Neural cell (in vitro differentiated cells): ENCODE measurements at regions not wholly inside any gene's neighbourhood (a gene's known extent, or its start where the extent isn't known, plus 50 kb on each side); places are given as distances from the start of the nearest gene placed in this dataset.

Experiments
- EZH2 ChIP-seq: fragments of 200-600, 300-800 bp; shearing (Covaris generic), sonication (generic); IDR thresholded peaks from 2 replicates; pipeline ENCODE4 v1.6.1; 2014; ENCODE audit warnings: antibody characterized with exemption, low read length, borderline replicate concordance, mild to moderate bottlenecking; ENCODE audit not compliant: insufficient read depth, poor library complexity, severe bottlenecking
- TF ChIP-seq, protein P1 (sequence below): fragments of 450-650 bp; IDR thresholded peaks from 2 replicates; pipeline ENCODE4 v1.5.1; 2014; ENCODE audit warnings: antibody characterized with exemption, mild to moderate bottlenecking, moderate library complexity; ENCODE audit not compliant: poor library complexity, severe bottlenecking
- TF ChIP-seq, protein P2 (sequence below): IDR thresholded peaks from 2 replicates; pipeline ENCODE4 v1.6.1; 2012; ENCODE audit warnings: borderline replicate concordance

DNA sequence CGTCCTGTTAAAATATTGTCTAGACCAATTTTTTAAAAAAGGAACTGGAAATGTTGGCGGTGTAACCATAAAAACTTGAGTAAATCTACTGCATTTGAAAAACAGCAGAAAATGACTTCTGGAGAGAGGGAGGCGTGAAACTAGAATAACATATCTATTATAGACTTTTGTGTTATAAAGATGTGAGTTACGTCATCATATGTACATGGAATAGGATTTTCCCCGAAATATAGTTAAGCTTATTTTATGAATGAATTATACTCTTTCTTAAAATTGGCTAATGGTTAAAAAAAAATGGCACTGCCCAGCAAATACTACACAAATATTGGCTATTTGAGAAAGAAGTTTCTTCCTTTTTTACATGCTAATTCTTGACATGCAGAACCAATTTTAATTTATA, 147.1 kb upstream of the TEX13C start:
- TF ChIP-seq, protein P1, sequence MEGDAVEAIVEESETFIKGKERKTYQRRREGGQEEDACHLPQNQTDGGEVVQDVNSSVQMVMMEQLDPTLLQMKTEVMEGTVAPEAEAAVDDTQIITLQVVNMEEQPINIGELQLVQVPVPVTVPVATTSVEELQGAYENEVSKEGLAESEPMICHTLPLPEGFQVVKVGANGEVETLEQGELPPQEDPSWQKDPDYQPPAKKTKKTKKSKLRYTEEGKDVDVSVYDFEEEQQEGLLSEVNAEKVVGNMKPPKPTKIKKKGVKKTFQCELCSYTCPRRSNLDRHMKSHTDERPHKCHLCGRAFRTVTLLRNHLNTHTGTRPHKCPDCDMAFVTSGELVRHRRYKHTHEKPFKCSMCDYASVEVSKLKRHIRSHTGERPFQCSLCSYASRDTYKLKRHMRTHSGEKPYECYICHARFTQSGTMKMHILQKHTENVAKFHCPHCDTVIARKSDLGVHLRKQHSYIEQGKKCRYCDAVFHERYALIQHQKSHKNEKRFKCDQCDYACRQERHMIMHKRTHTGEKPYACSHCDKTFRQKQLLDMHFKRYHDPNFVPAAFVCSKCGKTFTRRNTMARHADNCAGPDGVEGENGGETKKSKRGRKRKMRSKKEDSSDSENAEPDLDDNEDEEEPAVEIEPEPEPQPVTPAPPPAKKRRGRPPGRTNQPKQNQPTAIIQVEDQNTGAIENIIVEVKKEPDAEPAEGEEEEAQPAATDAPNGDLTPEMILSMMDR = no peak
- TF ChIP-seq, protein P2, sequence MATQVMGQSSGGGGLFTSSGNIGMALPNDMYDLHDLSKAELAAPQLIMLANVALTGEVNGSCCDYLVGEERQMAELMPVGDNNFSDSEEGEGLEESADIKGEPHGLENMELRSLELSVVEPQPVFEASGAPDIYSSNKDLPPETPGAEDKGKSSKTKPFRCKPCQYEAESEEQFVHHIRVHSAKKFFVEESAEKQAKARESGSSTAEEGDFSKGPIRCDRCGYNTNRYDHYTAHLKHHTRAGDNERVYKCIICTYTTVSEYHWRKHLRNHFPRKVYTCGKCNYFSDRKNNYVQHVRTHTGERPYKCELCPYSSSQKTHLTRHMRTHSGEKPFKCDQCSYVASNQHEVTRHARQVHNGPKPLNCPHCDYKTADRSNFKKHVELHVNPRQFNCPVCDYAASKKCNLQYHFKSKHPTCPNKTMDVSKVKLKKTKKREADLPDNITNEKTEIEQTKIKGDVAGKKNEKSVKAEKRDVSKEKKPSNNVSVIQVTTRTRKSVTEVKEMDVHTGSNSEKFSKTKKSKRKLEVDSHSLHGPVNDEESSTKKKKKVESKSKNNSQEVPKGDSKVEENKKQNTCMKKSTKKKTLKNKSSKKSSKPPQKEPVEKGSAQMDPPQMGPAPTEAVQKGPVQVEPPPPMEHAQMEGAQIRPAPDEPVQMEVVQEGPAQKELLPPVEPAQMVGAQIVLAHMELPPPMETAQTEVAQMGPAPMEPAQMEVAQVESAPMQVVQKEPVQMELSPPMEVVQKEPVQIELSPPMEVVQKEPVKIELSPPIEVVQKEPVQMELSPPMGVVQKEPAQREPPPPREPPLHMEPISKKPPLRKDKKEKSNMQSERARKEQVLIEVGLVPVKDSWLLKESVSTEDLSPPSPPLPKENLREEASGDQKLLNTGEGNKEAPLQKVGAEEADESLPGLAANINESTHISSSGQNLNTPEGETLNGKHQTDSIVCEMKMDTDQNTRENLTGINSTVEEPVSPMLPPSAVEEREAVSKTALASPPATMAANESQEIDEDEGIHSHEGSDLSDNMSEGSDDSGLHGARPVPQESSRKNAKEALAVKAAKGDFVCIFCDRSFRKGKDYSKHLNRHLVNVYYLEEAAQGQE = no peak
- TF ChIP-seq EZH2 = no peak
